ENCODE measurements at regions not wholly inside any gene's neighbourhood (a gene's known extent, or its start where the extent isn't known, plus 50 kb on each side); places are given as distances from the start of the nearest gene placed in this dataset.

- ATAC-seq: no peak
- TF ChIP-seq TOX (CRISPR knock-in tag; IDR thresholded peaks at IDR 0.05; ENCODE audit: borderline replicate concordance) (no peak), GLIS3 (CRISPR knock-in tag; IDR thresholded peaks at IDR 0.05) (no peak), ZFP3 (CRISPR knock-in tag; IDR thresholded peaks at IDR 0.05) (no peak), ZNF8 (CRISPR knock-in tag; IDR thresholded peaks at IDR 0.05) (no peak), ESRRG (CRISPR knock-in tag; IDR thresholded peaks at IDR 0.05) (no peak), ZNF565 (CRISPR knock-in tag; conservative IDR thresholded peaks at IDR 0.05; ENCODE audit: low read depth) (no peak), CSRNP3 (CRISPR knock-in tag; IDR thresholded peaks at IDR 0.05) (no peak), TSHZ2 (CRISPR knock-in tag; IDR thresholded peaks at IDR 0.05) (no peak), ARNTL (CRISPR knock-in tag; IDR thresholded peaks at IDR 0.05; ENCODE audit: borderline replicate concordance, low read depth) (no peak), ISL1 (CRISPR knock-in tag; IDR thresholded peaks at IDR 0.05) (no peak), PPARA (CRISPR knock-in tag; IDR thresholded peaks at IDR 0.05; ENCODE audit: borderline replicate concordance) (no peak), TCF4 (CRISPR knock-in tag; IDR thresholded peaks at IDR 0.05; ENCODE audit: borderline replicate concordance) (no peak), BACH2 (CRISPR knock-in tag; IDR thresholded peaks at IDR 0.05; ENCODE audit: borderline replicate concordance) (no peak), CSDC2 (CRISPR knock-in tag; IDR thresholded peaks at IDR 0.05) (no peak), OSR1 (CRISPR knock-in tag; IDR thresholded peaks at IDR 0.05) (no peak), SNAI2 (CRISPR knock-in tag; IDR thresholded peaks at IDR 0.05) (no peak)
- TF ChIP-seq, protein P1, sequence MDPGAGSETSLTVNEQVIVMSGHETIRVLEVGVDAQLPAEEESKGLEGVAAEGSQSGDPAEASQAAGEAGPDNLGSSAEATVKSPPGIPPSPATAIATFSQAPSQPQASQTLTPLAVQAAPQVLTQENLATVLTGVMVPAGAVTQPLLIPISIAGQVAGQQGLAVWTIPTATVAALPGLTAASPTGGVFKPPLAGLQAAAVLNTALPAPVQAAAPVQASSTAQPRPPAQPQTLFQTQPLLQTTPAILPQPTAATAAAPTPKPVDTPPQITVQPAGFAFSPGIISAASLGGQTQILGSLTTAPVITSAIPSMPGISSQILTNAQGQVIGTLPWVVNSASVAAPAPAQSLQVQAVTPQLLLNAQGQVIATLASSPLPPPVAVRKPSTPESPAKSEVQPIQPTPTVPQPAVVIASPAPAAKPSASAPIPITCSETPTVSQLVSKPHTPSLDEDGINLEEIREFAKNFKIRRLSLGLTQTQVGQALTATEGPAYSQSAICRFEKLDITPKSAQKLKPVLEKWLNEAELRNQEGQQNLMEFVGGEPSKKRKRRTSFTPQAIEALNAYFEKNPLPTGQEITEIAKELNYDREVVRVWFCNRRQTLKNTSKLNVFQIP (CRISPR knock-in tag; IDR thresholded peaks at IDR 0.05; ENCODE audit: borderline replicate concordance, low read depth): no peak
Observed at GRCh38 chr12:17878714-17879113, 211.3 kb downstream of the RERGL start.

- no peak for ATAC-seq
- no peak for TF ChIP-seq ZNF70 (CRISPR knock-in tag; IDR thresholded peaks at IDR 0.05)
- TF ChIP-seq, protein P2, sequence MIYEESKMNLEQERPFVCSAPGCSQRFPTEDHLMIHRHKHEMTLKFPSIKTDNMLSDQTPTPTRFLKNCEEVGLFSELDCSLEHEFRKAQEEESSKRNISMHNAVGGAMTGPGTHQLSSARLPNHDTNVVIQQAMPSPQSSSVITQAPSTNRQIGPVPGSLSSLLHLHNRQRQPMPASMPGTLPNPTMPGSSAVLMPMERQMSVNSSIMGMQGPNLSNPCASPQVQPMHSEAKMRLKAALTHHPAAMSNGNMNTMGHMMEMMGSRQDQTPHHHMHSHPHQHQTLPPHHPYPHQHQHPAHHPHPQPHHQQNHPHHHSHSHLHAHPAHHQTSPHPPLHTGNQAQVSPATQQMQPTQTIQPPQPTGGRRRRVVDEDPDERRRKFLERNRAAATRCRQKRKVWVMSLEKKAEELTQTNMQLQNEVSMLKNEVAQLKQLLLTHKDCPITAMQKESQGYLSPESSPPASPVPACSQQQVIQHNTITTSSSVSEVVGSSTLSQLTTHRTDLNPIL (CRISPR knock-in tag; IDR thresholded peaks at IDR 0.05; ENCODE audit: low read depth): no peak
- no peak for TF ChIP-seq ZC3H10 (CRISPR knock-in tag; IDR thresholded peaks at IDR 0.05)
- TF ChIP-seq, protein P1 (CRISPR knock-in tag; IDR thresholded peaks at IDR 0.05; ENCODE audit: borderline replicate concordance, low read depth): no peak
- TF ChIP-seq GLIS3 (CRISPR knock-in tag; IDR thresholded peaks at IDR 0.05): no peak
- no peak for TF ChIP-seq ZFP3 (CRISPR knock-in tag; IDR thresholded peaks at IDR 0.05)
- no peak for TF ChIP-seq ESRRG (CRISPR knock-in tag; IDR thresholded peaks at IDR 0.05)
- TF ChIP-seq ZNF565 (CRISPR knock-in tag; conservative IDR thresholded peaks at IDR 0.05; ENCODE audit: low read depth): no peak
- no peak for TF ChIP-seq TCF4 (CRISPR knock-in tag; IDR thresholded peaks at IDR 0.05; ENCODE audit: borderline replicate concordance)
- TF ChIP-seq BACH2 (CRISPR knock-in tag; IDR thresholded peaks at IDR 0.05; ENCODE audit: borderline replicate concordance): no peak
- no peak for TF ChIP-seq PATZ1 (CRISPR knock-in tag; IDR thresholded peaks at IDR 0.05; ENCODE audit: borderline replicate concordance)
Observed at GRCh38 chr12:17875230-17875629, 214.8 kb downstream of the RERGL start.
